COLO829 (cell line): ENCODE measurements at regions not wholly inside any gene's neighbourhood (a gene's known extent, or its start where the extent isn't known, plus 50 kb on each side); places are given as distances from the start of the nearest gene placed in this dataset.
A peak's percentile ranks its signal among the peaks of the same experiment; 100 is the strongest.

ENCODE experiments used
- DNase-seq: peaks from one replicate; pipeline ENCODE4 v3.0.0; 2012; ENCODE audit warnings: low spot score

DNA sequence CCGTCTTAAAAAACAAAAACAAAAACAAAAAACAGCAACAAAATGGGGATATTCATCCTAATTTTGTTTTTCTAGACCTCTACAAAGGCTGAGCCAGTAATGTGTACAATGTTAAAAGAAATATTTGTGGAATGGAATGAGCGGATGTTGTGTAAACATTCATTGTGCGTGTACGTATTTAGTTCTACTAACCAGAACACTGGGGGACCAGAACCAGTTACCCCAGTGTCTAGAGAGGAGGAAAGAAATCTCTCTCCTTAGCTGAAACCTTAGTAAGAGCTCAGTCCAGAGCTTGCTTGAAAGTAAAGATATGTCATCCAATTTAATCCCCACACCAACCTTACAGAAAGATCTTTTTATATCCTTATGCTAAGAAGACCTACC, 106.7 kb upstream of the CPEB4 start:
- DNase-seq = no peak

- peak; percentile 68 for DNase-seq
Observed at GRCh38 chr5:173781816-173782670, 106.1 kb upstream of the CPEB4 start.

DNA sequence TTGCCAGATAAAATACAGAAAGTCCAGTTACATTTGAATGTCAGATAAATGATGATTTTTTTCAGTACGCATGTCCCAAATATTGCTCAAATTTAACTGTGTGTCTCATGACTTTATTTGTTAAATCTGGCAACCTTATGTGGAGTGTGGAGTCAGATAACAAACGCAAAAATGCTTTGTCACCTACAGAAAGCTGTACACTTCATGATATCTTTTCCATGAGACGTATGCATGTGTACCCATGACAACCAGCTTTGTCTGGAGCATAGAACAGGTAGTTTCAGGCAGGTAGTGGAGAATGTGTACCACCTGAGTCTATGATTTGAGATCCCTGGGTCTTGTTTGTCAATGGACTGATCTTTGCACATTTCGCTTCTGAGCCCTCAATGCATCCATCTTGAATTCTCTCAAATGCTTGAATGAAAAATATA, 105.5 kb upstream of the CPEB4 start:
- DNase-seq = no peak

- DNase-seq = no peak
Observed at GRCh38 chr5:173783371-173783770, 104.8 kb upstream of the CPEB4 start.

DNA sequence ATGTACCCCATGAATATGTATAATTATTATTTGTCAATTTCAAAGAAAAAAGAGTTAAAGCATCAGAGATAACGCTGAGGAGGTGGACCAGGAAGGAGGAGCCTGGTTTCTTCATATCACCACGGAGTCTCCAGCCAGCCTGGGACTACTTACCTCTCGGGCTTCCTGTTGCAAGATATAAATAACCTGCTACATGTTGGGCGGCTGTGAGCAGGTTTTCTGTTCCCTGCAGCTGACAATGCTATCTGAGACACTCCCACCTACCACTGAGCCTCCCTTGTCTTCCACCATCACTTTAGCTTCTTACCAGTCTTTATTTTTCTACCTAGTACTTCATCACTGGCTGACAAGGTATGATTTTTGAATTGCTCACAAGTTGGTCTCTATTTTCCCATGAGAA, 102.7 kb upstream of the CPEB4 start:
- no peak for DNase-seq

GRCh38 chr5:173785866-173786265, 102.3 kb upstream of the CPEB4 start:
- no peak for DNase-seq

GRCh38 chr5:173786286-173787187, 101.6 kb upstream of the CPEB4 start:
- no peak for DNase-seq

- no peak for DNase-seq
Observed at GRCh38 chr5:173789031-173789920, 98.9 kb upstream of the CPEB4 start.

- DNase-seq = no peak
Observed at GRCh38 chr5:173790177-173790719, 97.9 kb upstream of the CPEB4 start.

DNA sequence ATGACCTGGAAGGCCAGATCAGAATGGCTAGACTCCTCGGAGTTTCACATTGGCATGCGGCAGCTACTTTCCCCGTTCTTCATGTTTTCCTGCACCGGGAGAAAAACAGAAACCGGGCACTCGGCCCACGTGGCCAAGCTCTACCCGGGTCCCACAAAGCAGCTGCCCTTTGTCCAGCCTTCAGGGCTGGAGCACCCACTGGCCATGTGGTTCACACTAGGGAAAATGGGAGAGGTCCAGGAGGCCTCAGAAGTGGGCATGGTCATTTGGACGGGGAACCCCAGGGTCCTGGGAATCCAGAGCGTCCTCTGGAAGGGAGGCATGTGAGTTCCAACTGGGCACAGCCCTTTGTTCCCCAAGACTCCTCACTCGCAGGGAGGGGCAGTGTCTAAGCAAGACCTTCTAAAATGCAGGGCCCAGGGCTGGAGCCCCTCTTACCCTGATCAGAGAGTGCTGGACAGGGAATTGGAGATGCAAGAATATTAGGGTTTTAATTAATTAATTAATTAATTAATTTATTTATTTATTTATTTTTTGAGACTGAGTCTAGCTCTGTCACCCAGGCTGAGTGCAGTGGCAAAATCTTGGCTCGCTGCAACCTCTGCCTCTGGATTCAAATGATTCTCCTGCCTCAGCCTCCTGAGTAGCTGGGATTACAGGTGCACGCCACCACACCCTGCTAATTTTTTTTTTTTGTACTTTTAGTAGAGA, 97.2 kb upstream of the CPEB4 start:
- DNase-seq = no peak

GRCh38 chr5:173791878-173792277, 96.3 kb upstream of the CPEB4 start:
- DNase-seq = no peak

DNA sequence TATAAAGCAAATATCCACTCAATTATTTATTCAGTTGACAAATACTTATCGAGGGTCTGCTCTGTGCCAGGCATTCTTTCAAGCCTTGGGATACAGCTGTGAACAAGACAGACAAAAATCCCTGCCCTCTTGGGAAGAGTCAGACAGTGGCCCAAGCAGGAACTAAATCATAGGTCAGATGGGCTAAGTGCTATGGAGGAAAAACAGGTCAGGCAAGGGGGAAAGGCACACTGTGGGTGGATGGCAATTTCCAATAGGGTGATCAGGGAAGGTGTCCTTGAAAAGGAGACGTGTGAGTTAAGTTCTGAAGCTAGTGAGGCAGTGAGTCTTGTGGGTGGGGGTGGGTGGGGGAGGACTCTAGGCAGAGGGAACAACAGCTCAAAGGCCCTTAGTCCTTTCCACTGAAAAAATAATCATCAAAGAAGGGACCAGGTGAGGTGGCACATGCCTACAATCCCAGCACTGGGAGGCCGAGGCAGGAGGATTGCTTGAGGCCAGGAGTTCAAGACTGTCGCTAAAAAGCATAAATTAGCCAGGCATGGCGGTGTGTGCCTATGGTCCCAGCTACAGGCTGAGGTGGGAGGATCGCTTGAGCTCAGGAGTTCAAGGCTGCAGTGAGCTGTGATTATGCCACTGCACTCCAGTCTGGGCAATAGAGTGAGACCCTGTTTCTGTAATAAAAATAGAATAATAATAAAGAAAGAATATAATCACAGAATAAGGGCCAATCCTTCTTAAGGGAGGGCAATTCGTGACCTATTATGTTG, 95.2 kb upstream of the CPEB4 start:
- no peak for DNase-seq

GRCh38 chr5:173793648-173794548, 94.3 kb upstream of the CPEB4 start:
- no peak for DNase-seq

GRCh38 chr5:173794901-173795416, 93.2 kb upstream of the CPEB4 start:
- no peak for DNase-seq

- DNase-seq = no peak
Observed at GRCh38 chr5:173795601-173796000, 92.5 kb upstream of the CPEB4 start.

GRCh38 chr5:173796721-173797495, 91.2 kb upstream of the CPEB4 start:
- no peak for DNase-seq

DNA sequence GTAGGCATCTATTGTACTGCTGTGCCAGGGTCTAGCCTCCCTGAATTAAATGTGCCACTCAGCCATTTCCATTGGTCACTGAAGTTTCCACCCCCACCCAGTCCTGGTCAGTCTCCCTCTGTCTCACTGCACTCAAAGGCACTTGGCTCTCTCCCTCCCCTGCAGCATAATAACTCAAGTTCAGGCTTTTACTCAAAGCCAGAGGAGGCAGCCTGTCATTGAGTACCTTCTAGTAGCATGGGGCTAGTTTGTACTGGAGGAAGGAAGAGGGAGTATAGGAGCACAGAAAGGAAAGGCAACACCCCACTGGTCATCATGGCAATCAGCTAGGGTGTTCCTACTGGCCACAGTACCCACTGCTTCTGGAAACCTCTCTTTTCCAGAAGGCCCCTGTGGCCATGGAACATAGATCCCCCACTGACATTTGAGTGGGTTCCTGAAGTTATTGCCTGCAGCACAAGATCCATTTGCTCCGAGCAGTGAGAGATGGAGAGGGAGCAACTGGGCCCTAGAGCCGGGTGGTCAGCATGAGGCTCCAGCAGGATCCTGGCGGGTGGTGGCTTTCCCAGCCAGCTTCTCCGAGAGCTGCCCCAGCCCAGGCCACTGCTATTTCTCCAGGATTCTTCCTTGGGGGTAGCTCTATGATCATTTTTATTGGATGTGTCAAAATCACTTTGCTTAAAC, 89.9 kb upstream of the CPEB4 start:
- no peak for DNase-seq

- no peak for DNase-seq
Observed at GRCh38 chr5:173800340-173800739, 87.8 kb upstream of the CPEB4 start.
